Peyer's patch (tissue), 4 donors: ENCODE measurements at regions not wholly inside any gene's neighbourhood (a gene's known extent, or its start where the extent isn't known, plus 50 kb on each side); places are given as distances from the start of the nearest gene placed in this dataset.

ENCODE experiments used
- POLR2A ChIP-seq, 2 donors: fragments of 450-650 bp; IDR thresholded peaks; one replicate each; pipeline ENCODE4 v1.5.1; 2017; ENCODE audit warnings: antibody characterized with exemption in 2 of 2, mild to moderate bottlenecking in 2 of 2, moderate library complexity in 2 of 2
- TF ChIP-seq, protein P1 (sequence below), 6 experiments: fragments of 450-650 bp in 4 of 6; fragments of 200-600 bp in 2 of 6; sonication (generic) in 1 of 6; IDR thresholded peaks; one replicate each; pipeline ENCODE4 v1.5.1; 2017 to 2019; ENCODE audit warnings: antibody characterized with exemption in 6 of 6, mild to moderate bottlenecking in 3 of 6, moderate library complexity in 1 of 6

DNA sequence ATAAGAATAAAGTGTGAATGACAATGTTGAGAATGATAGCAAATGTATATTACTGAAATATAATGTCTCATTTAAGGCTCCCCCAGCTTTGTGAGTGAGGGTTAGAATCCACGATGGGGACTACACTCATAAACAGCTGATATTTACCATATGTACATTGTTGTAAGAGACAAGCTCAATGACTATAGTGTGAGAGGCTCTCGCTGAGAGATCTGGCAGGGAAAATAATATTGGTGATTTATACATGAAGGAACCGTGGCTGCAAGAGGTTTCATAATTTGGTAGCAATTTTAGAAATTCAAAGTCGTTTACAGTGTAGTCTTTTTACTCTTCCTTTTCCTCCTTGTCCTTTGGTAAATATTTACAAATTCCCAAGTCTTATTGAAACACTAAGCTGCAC is 342.2 kb upstream of the AKR1E2 start:
- no peak for TF ChIP-seq POLR2A (IDR thresholded peaks at IDR 0.05)
- TF ChIP-seq, protein P1, sequence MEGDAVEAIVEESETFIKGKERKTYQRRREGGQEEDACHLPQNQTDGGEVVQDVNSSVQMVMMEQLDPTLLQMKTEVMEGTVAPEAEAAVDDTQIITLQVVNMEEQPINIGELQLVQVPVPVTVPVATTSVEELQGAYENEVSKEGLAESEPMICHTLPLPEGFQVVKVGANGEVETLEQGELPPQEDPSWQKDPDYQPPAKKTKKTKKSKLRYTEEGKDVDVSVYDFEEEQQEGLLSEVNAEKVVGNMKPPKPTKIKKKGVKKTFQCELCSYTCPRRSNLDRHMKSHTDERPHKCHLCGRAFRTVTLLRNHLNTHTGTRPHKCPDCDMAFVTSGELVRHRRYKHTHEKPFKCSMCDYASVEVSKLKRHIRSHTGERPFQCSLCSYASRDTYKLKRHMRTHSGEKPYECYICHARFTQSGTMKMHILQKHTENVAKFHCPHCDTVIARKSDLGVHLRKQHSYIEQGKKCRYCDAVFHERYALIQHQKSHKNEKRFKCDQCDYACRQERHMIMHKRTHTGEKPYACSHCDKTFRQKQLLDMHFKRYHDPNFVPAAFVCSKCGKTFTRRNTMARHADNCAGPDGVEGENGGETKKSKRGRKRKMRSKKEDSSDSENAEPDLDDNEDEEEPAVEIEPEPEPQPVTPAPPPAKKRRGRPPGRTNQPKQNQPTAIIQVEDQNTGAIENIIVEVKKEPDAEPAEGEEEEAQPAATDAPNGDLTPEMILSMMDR (IDR thresholded peaks at IDR 0.05), result no peak
